Stimulated activated CD8-positive, alpha-beta memory T cell treated with anti-CD3 and anti-CD28 coated beads, Interleukin-7, amount 100 ng/mL, for 48 hours (primary cell): ENCODE measurements at regions not wholly inside any gene's neighbourhood (a gene's known extent, or its start where the extent isn't known, plus 50 kb on each side); places are given as distances from the start of the nearest gene placed in this dataset.

Experiments used
- DNase-seq, 2 donors: peaks; one replicate each; pipeline ENCODE4 v3.0.0-alpha.2; 2020; ENCODE audit warnings: low read depth in 1 of 2; ENCODE audit errors: extremely low read depth in 1 of 2

DNA sequence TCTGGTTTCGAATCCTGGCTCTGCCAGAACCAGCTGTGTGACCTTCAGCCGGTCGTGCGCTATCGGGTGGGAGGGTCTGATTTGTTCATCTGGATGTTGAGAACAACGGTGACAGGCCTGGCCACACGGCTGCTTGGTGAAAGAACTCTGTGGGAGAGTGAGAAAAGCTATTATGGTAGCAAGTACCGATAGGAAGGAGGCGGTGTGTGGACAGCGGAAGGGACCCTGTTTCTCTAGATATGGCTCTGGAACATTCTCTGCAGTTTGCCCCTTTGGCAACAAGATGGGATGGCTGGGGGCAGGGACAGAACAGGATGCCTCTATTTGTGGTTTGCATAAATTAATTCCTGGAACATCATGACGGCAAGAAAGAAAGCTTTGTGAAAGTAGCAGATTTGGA is 347.3 kb downstream of the AACS start:
- no peak for DNase-seq

- no peak for DNase-seq
Measured at GRCh38 chr12:125417446-125417845, 352.2 kb downstream of the AACS start.

GRCh38 chr12:125418902-125419564 is 353.8 kb downstream of the AACS start:
- DNase-seq, result no peak

DNA sequence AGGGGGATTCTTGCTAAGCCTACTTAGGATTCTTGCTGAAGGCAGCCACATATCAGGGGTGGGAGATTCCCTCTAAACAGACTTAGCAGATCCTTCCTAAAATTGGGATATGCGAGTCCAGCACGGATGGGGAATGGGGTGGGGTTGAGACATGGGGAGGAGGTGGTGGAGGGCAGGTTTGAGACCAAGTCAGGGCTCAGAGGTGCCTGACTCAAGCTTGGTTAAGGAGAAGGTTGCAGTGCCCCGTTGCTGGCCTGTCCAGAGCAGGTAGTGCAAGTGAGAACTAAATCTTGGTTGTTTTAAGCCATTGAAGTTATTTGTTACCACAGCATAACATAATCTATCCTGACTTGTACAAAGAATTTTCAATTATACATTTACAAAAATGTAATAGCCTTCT is 359.7 kb downstream of the AACS start:
- no peak for DNase-seq

GRCh38 chr12:125431516-125431915 is 366.3 kb downstream of the AACS start:
- DNase-seq, result no peak

GRCh38 chr12:125434131-125434530 is 368.9 kb downstream of the AACS start:
- DNase-seq, result no peak

- no peak for DNase-seq
Measured at GRCh38 chr12:125434936-125435443, 369.8 kb downstream of the AACS start.

- DNase-seq, result no peak
Measured at GRCh38 chr12:125435871-125436270, 370.6 kb downstream of the AACS start.

GRCh38 chr12:125436686-125437085 is 371.5 kb downstream of the AACS start:
- no peak for DNase-seq

DNA sequence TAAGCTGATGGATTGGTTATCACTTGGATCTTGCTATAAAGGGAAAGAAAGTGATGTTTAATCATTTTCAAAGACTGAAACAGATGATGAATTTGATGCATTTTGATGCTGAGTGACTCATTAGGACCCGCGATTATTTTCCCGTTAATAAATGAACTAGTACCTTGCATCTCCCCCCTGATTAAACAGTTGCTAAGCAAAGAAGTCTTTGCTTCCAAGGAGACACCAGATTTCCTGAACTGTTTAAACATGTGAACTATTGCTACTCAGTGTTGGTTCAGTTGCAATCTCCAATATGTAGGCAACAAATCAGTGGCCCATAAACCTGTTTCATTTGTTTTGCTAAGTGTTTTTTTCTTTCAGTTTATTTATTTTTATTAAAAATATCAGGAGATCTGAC is 375.2 kb downstream of the AACS start:
- no peak for DNase-seq

DNA sequence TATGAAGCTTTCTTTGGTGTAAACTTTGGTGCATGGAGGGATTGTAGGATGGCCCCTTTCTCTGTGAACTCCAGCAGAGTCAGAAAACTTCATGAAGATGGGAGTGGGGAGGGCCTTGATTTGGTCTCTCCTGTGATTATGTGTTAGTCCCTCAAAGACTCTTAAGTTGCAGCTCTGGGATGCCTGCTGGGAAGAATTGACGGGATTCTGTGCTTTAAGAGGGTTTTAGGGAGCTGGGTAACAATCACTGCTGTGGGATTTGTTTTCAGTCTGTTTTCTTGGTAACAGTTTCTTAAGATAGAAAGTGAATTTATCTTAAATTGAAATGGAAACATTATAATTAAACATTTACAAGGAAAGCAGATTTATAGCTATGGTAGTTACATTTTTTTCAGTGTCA is 378.1 kb downstream of the AACS start:
- no peak for DNase-seq

GRCh38 chr12:125451408-125451807 is 386.2 kb downstream of the AACS start:
- DNase-seq, result no peak

DNA sequence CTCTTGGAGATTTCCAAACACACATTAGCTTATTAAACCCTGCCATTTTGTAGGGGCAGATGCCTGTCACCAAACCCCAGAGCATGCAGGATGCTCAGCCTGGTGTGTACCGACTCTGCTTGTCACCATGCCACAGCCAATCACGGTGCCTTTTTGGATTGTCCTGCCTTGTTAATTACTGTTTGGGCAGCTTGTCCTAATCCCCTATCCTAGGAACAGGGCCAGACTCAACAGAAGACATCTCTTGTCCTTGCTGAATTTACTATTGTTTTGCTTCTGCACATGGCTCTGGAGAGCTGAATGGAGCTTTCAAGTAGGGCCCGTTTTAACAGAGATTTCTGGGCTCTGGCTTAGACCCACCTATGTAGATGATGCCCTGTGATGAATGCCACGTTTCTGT is 388.5 kb downstream of the AACS start:
- DNase-seq, result no peak

DNA sequence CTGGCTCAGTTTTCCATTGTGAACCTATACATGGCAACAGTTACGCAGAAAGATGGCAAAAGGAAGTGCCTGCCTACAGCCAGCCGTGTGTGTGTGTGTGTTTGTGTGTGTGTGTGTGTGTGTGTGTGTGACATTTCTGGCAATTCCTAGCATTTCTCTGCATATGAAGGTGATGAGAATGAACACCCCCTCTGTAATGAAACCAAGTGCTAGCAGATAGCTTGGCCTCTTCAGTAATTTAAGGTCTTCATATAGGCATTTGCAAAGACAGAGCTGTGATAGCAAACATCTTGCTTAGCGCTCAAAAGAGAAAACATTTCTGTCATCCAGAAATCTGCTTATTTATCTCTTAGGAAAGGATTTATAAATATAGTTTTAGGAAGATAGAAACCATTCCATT is 389.1 kb downstream of the AACS start:
- no peak for DNase-seq

GRCh38 chr12:125454786-125455480 is 389.7 kb downstream of the AACS start:
- no peak for DNase-seq

- no peak for DNase-seq
Measured at GRCh38 chr12:125455556-125455955, 390.3 kb downstream of the AACS start.

GRCh38 chr12:125458552-125459268 is 393.5 kb downstream of the AACS start:
- no peak for DNase-seq

- DNase-seq, result no peak
Measured at GRCh38 chr12:125461831-125462230, 396.6 kb downstream of the AACS start.

DNA sequence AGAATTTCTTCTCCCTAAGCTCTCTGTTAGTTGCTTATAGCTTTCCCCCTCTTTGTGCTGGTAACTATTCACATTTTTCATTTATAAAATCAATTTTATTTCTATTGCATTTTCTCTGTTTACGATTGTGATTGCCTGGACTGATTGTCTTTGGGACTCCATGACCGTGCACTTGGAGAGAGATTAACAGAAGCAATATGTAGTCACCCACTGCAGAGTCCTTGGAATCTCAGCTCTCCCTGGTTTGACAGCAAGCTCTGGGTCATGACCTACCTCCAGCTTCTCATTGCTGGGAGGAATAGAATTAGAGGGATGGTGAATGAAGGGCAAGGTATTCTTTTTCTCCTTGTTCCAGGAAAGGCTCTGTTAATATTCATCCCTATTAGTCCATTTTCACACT is 398.2 kb downstream of the AACS start:
- DNase-seq, result no peak

- no peak for DNase-seq
Measured at GRCh38 chr12:125467363-125467762, 402.1 kb downstream of the AACS start.

- DNase-seq, result no peak
Measured at GRCh38 chr12:125469683-125470082, 404.4 kb downstream of the AACS start.
